Osteoblast (primary cell): ENCODE measurements at regions not wholly inside any gene's neighbourhood (a gene's known extent, or its start where the extent isn't known, plus 50 kb on each side); places are given as distances from the start of the nearest gene placed in this dataset.

ENCODE experiments used
- DNase-seq: peaks from one replicate; pipeline ENCODE4 v3.0.0; 2011; ENCODE audit warnings: low spot score, mixed read lengths; ENCODE audit not compliant: insufficient read length; ENCODE audit errors: missing footprints
- H2AFZ ChIP-seq: 2 replicates; pipeline ENCODE4 v1.6.0; 2011; ENCODE audit warnings: mild to moderate bottlenecking, low read length
- H3K27ac ChIP-seq: 2 replicates; pipeline ENCODE4 v1.5.1; 2011; ENCODE audit warnings: mild to moderate bottlenecking, low read depth, low read length, moderate library complexity
- H3K27me3 ChIP-seq: 2 replicates; pipeline ENCODE4 v1.6.0; 2012; ENCODE audit warnings: mild to moderate bottlenecking, control low read depth, inconsistent platforms, low read length, moderate library complexity; ENCODE audit not compliant: insufficient read depth
- H3K36me3 ChIP-seq: 2 replicates; pipeline ENCODE4 v1.5.1; 2011; ENCODE audit warnings: mild to moderate bottlenecking, low read length, control low read depth, moderate library complexity; ENCODE audit not compliant: insufficient read depth
- H3K4me1 ChIP-seq: 2 replicates; pipeline ENCODE4 v1.5.1; 2011; ENCODE audit warnings: mild to moderate bottlenecking, low read length, control low read depth, moderate library complexity; ENCODE audit not compliant: insufficient read depth
- H3K4me2 ChIP-seq: 2 replicates; pipeline ENCODE4 v1.6.0; 2011; ENCODE audit warnings: mild to moderate bottlenecking, low read length; ENCODE audit not compliant: insufficient read depth
- H3K4me3 ChIP-seq: fragments of 200-600 bp; sonication (generic); 3 replicates; pipeline ENCODE4 v1.5.1; 2012; ENCODE audit warnings: mild to moderate bottlenecking, low read length, inconsistent platforms; ENCODE audit not compliant: insufficient read depth
- H3K79me2 ChIP-seq: 2 replicates; pipeline ENCODE4 v1.6.0; 2012; ENCODE audit warnings: mild to moderate bottlenecking, low read length, control low read depth, inconsistent platforms; ENCODE audit not compliant: insufficient read depth
- H3K9me3 ChIP-seq: 2 replicates; pipeline ENCODE4 v1.5.1; 2011; ENCODE audit warnings: low read depth, low read length, control low read depth
- H4K20me1 ChIP-seq: 2 replicates; pipeline ENCODE4 v1.6.0; 2012; ENCODE audit warnings: mild to moderate bottlenecking, low read length, control low read depth; ENCODE audit not compliant: insufficient read depth
- CTCF ChIP-seq: IDR thresholded peaks from 2 replicates; pipeline ENCODE4 v1.5.1; 2011; ENCODE audit warnings: mild to moderate bottlenecking, low read depth, low read length, moderate library complexity; ENCODE audit errors: extremely low read depth

- no peaks in the 10 kb centered on the region for H3K9me3 ChIP-seq
- no peaks in the 10 kb centered on the region for H3K79me2 ChIP-seq
Measured at GRCh38 chr22:49284931-49285330, 542.7 kb downstream of the BRD1 start.

DNA sequence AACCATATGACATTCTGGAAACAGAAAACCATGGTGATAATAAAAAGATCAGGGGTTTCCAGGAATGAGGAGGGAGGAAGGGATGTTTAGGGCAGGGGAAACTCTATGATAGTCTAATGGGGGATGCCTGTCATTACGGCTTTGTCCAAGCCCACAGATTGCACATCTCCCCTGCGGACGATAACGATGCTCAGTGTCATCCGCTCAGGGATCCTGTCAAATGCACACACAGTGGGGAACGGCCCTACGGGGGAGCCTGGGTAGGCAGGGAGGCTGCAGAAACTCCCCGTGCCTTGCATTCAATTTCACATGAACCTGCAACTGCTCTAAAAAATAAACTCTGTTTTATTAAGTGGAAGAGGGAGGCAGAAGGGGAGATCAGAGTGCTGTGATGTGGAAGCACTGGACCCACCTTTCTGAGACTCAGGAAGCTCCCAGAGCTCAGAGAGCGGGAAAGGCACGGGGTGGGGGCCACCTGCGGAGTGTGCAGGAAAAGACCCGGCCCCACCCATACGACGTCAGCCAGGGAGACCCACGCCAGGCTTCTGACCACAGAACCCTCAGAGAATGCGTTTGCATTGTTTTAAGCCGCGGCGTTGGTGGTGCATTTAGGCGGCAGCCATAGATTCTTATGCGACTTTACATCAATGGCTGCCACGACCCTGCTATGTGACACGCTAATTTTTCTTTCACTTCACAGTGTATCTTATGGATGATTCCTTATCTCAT, 543.5 kb downstream of the BRD1 start:
- H3K4me1 ChIP-seq = no peaks in the 10 kb centered on the region
- H2AFZ ChIP-seq = no peak overlapping the region
- H3K79me2 ChIP-seq = no peaks in the 10 kb centered on the region
- H3K27me3 ChIP-seq = no peaks in the 10 kb centered on the region
- H3K9me3 ChIP-seq = no peaks in the 10 kb centered on the region
- H3K27ac ChIP-seq = no peak overlapping the region
- no peak for DNase-seq
- no peak for TF ChIP-seq CTCF
- H3K36me3 ChIP-seq = no peaks in the 10 kb centered on the region
- H3K4me2 ChIP-seq = no peak overlapping the region
- no peak overlapping the region for H3K4me3 ChIP-seq
- no peaks in the 10 kb centered on the region for H4K20me1 ChIP-seq

More at GRCh38 chr22:49284931-49285330, 542.7 kb downstream of the BRD1 start:
- Histone ChIP-seq H3K4me1 (no peaks in the 10 kb centered on the region), H3K36me3 (no peaks in the 10 kb centered on the region), H3K4me2 (no peak overlapping the region), H3K27ac (no peak overlapping the region), H3K4me3 (no peak overlapping the region), H3K27me3 (no peaks in the 10 kb centered on the region), H4K20me1 (no peaks in the 10 kb centered on the region), H2AFZ (no peak overlapping the region)
- no peak for DNase-seq
- no peak for TF ChIP-seq CTCF

GRCh38 chr22:49282596-49282995, 545.1 kb downstream of the BRD1 start:
- no peaks in the 10 kb centered on the region for H3K79me2 ChIP-seq
- H3K4me2 ChIP-seq = no peak overlapping the region
- no peaks in the 10 kb centered on the region for H4K20me1 ChIP-seq
- no peak overlapping the region for H3K4me3 ChIP-seq
- no peaks in the 10 kb centered on the region for H3K4me1 ChIP-seq
- DNase-seq = no peak
- no peaks in the 10 kb centered on the region for H3K9me3 ChIP-seq
- H3K36me3 ChIP-seq = no peaks in the 10 kb centered on the region
- H3K27me3 ChIP-seq = no peaks in the 10 kb centered on the region
- TF ChIP-seq CTCF = no peak
- no peak overlapping the region for H2AFZ ChIP-seq
- no peak overlapping the region for H3K27ac ChIP-seq

DNA sequence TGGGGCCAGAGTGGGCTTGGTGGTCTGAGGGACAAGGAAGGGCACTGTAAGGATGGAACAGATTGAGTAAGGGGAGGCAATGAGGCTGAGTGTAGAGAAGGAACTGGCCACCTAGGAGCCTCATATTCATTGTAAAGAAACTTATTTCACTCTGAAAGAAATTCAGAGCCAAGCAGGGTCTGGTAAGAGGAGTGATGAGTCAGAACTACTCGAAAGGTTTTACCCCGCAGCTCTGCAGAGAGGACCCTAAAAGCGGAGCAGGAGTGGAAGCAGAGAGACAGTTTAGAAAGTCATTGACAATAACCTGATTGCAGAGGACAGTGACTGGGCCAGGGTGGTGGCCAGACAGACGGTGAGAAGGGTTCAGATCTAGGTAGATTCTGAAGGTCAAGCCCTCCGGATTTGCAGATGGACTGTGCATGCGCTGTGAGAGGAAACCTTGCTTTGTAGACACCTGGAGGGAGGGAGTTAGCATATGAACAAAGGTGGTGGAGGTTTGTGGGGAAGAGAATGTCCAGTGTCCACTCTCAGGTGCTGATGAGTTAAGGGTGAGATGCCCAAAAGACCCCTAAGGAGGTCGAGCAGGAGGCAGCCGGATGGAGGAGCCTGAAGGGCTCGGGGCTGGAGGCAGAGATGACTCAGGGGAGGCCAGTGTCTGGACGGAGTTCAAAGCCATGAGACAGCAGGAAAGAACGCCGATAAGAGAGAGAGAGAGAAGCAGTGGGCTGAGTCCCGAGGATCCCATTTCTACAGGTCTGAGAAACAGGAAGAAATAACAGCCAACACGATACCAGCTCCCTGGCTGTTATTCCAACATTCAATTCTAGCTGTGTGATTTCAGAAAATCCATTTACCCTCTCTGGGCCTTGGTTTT, 546.0 kb downstream of the BRD1 start:
- H3K36me3 ChIP-seq = no peaks in the 10 kb centered on the region
- no peak for TF ChIP-seq CTCF
- H2AFZ ChIP-seq = no peak overlapping the region
- no peak for DNase-seq
- no peaks in the 10 kb centered on the region for H3K4me1 ChIP-seq
- H4K20me1 ChIP-seq = no peaks in the 10 kb centered on the region
- no peaks in the 10 kb centered on the region for H3K79me2 ChIP-seq
- H3K4me3 ChIP-seq = no peak overlapping the region
- H3K27me3 ChIP-seq = no peaks in the 10 kb centered on the region
- no peak overlapping the region for H3K27ac ChIP-seq
- H3K4me2 ChIP-seq = no peak overlapping the region
- no peaks in the 10 kb centered on the region for H3K9me3 ChIP-seq
